ENCODE measurements at regions not wholly inside any gene's neighbourhood (a gene's known extent, or its start where the extent isn't known, plus 50 kb on each side); places are given as distances from the start of the nearest gene placed in this dataset.

DNA sequence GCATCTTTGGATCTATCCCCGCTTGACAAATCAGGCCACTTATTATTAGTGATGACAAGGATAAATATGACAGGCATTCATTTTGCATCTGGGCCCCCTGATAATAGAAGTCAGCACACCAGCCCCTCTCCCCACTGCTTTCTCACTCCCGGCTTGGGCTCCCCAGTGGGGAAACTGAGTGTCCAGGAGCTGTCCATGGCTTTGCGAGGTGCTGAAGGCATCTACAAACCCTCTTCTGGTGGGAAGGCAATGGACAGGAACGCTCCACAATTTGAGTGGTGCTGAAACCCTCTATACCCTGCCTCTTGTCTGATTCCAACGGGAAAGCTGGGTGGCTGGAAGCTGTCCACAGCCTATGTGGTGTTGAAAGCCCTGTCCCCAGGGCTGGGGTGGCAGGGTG, 61.7 kb upstream of the PCBD1 start:
- no peak for TF ChIP-seq EZH2 (IDR thresholded peaks at IDR 0.05; ENCODE audit: insufficient read depth, poor library complexity, severe bottlenecking)
- TF ChIP-seq EZH2phosphoT487 (IDR thresholded peaks at IDR 0.05; ENCODE audit: insufficient read depth, low read depth), result no peak
